ENCODE measurements at regions not wholly inside any gene's neighbourhood (a gene's known extent, or its start where the extent isn't known, plus 50 kb on each side); places are given as distances from the start of the nearest gene placed in this dataset.

DNA sequence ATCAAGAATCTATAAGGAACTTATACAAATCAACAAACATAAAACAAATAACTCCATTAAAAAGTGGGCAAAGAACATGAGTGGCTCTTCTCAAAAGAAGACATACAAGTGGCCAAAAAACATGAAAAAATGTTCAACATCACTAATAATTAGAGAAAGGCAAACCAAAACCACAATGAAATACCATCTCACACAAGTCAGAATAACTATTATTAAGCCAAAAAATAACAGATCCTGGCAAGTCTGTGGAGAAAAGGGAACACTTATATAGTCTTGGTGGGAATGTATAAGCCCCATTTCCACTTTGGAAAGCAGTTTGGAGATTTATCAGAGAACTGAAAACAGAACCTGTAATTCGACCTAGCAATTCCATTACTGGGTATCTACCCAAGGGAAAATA is 921.0 kb downstream of the KCNA4 start:
- ChIA-PET CTCF (no interaction called here), POLR2A (no interaction called here)
- H3K36me3 ChIP-seq (ENCODE audit: control insufficient read depth in 2 of 2, insufficient read depth in 1 of 2, low read length in 2 of 2), result no peaks in the 10 kb centered on the region
- H3K27ac ChIP-seq (ENCODE audit: extremely low read depth, low read depth, low read length), result no peak overlapping the region
- TF ChIP-seq, protein P1, sequence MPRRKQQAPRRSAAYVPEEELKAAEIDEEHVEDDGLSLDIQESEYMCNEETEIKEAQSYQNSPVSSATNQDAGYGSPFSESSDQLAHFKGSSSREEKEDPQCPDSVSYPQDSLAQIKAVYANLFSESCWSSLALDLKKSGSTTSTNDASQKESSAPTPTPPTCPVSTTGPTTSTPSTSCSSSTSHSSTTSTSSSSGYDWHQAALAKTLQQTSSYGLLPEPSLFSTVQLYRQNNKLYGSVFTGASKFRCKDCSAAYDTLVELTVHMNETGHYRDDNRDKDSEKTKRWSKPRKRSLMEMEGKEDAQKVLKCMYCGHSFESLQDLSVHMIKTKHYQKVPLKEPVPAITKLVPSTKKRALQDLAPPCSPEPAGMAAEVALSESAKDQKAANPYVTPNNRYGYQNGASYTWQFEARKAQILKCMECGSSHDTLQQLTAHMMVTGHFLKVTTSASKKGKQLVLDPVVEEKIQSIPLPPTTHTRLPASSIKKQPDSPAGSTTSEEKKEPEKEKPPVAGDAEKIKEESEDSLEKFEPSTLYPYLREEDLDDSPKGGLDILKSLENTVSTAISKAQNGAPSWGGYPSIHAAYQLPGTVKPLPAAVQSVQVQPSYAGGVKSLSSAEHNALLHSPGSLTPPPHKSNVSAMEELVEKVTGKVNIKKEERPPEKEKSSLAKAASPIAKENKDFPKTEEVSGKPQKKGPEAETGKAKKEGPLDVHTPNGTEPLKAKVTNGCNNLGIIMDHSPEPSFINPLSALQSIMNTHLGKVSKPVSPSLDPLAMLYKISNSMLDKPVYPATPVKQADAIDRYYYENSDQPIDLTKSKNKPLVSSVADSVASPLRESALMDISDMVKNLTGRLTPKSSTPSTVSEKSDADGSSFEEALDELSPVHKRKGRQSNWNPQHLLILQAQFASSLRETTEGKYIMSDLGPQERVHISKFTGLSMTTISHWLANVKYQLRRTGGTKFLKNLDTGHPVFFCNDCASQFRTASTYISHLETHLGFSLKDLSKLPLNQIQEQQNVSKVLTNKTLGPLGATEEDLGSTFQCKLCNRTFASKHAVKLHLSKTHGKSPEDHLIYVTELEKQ (tag by site-specific recombination; IDR thresholded peaks at IDR 0.05; ENCODE audit: borderline replicate concordance), result no peak
- TF ChIP-seq PRDM6 (tag by site-specific recombination; IDR thresholded peaks at IDR 0.05) (no peak), ZNF555 (tag by site-specific recombination; conservative IDR thresholded peaks at IDR 0.05) (no peak)
- TF ChIP-seq, protein P2, sequence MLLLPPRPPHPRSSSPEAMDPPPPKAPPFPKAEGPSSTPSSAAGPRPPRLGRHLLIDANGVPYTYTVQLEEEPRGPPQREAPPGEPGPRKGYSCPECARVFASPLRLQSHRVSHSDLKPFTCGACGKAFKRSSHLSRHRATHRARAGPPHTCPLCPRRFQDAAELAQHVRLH (tag by site-specific recombination; IDR thresholded peaks at IDR 0.05), result no peak
- H3K4me3 ChIP-seq (ENCODE audit: low read depth, low read length), result no peak overlapping the region
- no peaks in the 10 kb centered on the region for H3K4me1 ChIP-seq (ENCODE audit: control insufficient read depth, insufficient read depth, low read length)
- H3K9me3 ChIP-seq (ENCODE audit: control insufficient read depth, insufficient read depth, low read depth, low read length), result no peaks in the 10 kb centered on the region

- TF ChIP-seq ZNF596 (tag by site-specific recombination; IDR thresholded peaks at IDR 0.05), result no peak
- H3K27ac ChIP-seq (ENCODE audit: extremely low read depth, low read depth, low read length), result no peak overlapping the region
- no peaks in the 10 kb centered on the region for H3K9me3 ChIP-seq (ENCODE audit: control insufficient read depth, insufficient read depth, low read depth, low read length)
- CTCF ChIA-PET, result no interaction called here
- H3K4me1 ChIP-seq (ENCODE audit: control insufficient read depth, insufficient read depth, low read length), result no peaks in the 10 kb centered on the region
- POLR2A ChIA-PET, result no interaction called here
- no peak overlapping the region for H3K4me3 ChIP-seq (ENCODE audit: low read depth, low read length)
- H3K36me3 ChIP-seq (ENCODE audit: control insufficient read depth in 2 of 2, insufficient read depth in 1 of 2, low read length in 2 of 2), result no peaks in the 10 kb centered on the region
Measured at GRCh38 chr11:29093416-29094120, 923.3 kb downstream of the KCNA4 start.

- ChIA-PET CTCF (interaction anchor here (0.7 kb wide), 1 partner anchor 933 kb away, joined by 3 read pairs; no protein-coding TSS in a partner anchor), POLR2A (no interaction called here)
- no peaks in the 10 kb centered on the region for H3K4me1 ChIP-seq (ENCODE audit: control insufficient read depth, insufficient read depth, low read length)
- H3K27ac ChIP-seq (ENCODE audit: extremely low read depth, low read depth, low read length), result no peak overlapping the region
- H3K36me3 ChIP-seq (ENCODE audit: control insufficient read depth in 2 of 2, insufficient read depth in 1 of 2, low read length in 2 of 2), result no peaks in the 10 kb centered on the region
- no peak for TF ChIP-seq ZNF132 (tag by site-specific recombination; IDR thresholded peaks at IDR 0.05; ENCODE audit: borderline replicate concordance)
- TF ChIP-seq ZNF24 (tag by site-specific recombination; IDR thresholded peaks at IDR 0.05), result no peak
- TF ChIP-seq, protein P3, sequence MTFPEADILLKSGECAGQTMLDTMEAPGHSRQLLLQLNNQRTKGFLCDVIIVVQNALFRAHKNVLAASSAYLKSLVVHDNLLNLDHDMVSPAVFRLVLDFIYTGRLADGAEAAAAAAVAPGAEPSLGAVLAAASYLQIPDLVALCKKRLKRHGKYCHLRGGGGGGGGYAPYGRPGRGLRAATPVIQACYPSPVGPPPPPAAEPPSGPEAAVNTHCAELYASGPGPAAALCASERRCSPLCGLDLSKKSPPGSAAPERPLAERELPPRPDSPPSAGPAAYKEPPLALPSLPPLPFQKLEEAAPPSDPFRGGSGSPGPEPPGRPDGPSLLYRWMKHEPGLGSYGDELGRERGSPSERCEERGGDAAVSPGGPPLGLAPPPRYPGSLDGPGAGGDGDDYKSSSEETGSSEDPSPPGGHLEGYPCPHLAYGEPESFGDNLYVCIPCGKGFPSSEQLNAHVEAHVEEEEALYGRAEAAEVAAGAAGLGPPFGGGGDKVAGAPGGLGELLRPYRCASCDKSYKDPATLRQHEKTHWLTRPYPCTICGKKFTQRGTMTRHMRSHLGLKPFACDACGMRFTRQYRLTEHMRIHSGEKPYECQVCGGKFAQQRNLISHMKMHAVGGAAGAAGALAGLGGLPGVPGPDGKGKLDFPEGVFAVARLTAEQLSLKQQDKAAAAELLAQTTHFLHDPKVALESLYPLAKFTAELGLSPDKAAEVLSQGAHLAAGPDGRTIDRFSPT (tag by site-specific recombination; IDR thresholded peaks at IDR 0.05), result no peak
- H3K9me3 ChIP-seq (ENCODE audit: control insufficient read depth, insufficient read depth, low read depth, low read length), result no peaks in the 10 kb centered on the region
- no peak overlapping the region for H3K4me3 ChIP-seq (ENCODE audit: low read depth, low read length)
Measured at GRCh38 chr11:29087200-29087812, 929.5 kb downstream of the KCNA4 start.
